SK-N-MC (cell line): ENCODE measurements at regions not wholly inside any gene's neighbourhood (a gene's known extent, or its start where the extent isn't known, plus 50 kb on each side); places are given as distances from the start of the nearest gene placed in this dataset.
"Not testable (repeated sequence)": the region's sequence is repeated elsewhere in the genome, so short reads cannot be mapped to it uniquely, and the experiment has no call there.

Experiments
- EZH2 ChIP-seq: fragments of 200-600 bp; sonication (generic); IDR thresholded peaks from one replicate; pipeline ENCODE4 v1.6.1; 2017; ENCODE audit warnings: antibody characterized with exemption
- FOXP2 ChIP-seq: optimal IDR thresholded peaks from 2 replicates; pipeline ENCODE3; 2011; ENCODE audit warnings: mild to moderate bottlenecking, moderate library complexity; ENCODE audit not compliant: insufficient read depth; ENCODE audit errors: extremely low read length, control extremely low read depth
- POLR2AphosphoS5 ChIP-seq: IDR thresholded peaks from 2 replicates; pipeline ENCODE4 v1.6.1; 2012; ENCODE audit warnings: mild to moderate bottlenecking, low read depth, low read length, borderline replicate concordance

DNA sequence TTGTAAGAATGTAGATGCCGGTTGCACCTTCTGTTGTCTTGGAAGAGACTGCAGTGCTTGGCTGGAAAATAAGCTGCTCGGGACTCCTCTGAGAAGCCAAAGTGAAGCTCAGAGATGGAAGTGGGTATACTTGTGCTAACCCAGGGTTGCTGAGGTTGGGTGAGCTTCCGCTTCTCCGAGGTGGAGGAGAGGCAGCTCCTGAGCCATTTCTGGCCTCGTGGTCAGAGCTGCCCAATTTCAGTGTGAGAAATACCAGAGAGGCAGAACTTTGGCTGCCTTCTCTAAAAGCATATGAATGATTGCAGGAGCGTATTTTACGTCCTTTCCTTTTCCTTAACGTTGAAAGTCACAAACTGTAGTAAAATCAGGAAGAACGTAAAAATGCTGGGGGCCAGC is 292.0 kb upstream of the PLGLB2 start:
- not testable (repeated sequence) for TF ChIP-seq EZH2, POLR2AphosphoS5, FOXP2
